22Rv1 (cell line): ENCODE measurements at regions not wholly inside any gene's neighbourhood (a gene's known extent, or its start where the extent isn't known, plus 50 kb on each side); places are given as distances from the start of the nearest gene placed in this dataset.

Experiments used
- ZFX ChIP-seq: fragments of 450-650 bp; IDR thresholded peaks from 2 replicates; pipeline ENCODE4 v1.6.1; 2017; ENCODE audit warnings: antibody characterized with exemption, borderline replicate concordance
- TF ChIP-seq, protein P1 (sequence below): fragments of 450-650 bp; IDR thresholded peaks from 2 replicates; pipeline ENCODE4 v1.5.1; 2017; ENCODE audit warnings: mild to moderate bottlenecking

DNA sequence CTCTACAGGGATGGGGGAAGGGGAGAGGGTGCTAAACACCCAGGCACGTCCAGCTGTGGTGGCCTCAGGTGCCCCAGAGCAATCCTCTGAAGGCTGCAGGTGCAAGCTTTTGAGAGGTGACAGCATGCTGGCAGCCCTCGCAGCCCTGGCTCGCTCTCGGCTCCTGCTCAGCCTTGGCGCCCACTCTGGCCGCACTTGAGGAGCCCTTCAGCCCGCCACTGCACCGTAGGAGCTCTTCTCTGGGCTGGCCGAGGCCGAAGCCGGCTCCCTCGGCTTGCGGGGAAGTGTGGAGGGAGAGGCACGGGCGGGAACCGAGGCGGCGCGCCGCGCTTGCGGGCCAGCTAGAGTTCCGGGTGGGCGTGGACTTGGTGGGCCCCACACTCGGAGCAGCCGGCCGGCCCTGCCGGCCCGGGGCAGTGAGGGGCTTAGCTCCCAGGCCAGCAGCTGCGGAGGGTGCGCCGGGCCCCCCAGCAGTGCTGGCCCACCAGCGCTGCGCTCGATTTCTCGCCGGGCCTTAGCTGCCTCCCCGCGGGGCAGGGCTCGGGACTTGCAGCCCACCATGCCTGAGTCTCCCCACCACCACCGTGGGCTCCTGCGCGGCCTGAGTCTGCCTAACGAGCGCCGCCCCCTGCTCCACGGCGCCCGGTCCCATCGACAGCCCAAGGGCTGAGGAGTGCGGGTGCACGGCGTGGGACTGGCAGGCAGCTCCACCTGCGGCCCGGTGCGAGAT is 112.1 kb downstream of the TRIM29 start:
- TF ChIP-seq, protein P1, sequence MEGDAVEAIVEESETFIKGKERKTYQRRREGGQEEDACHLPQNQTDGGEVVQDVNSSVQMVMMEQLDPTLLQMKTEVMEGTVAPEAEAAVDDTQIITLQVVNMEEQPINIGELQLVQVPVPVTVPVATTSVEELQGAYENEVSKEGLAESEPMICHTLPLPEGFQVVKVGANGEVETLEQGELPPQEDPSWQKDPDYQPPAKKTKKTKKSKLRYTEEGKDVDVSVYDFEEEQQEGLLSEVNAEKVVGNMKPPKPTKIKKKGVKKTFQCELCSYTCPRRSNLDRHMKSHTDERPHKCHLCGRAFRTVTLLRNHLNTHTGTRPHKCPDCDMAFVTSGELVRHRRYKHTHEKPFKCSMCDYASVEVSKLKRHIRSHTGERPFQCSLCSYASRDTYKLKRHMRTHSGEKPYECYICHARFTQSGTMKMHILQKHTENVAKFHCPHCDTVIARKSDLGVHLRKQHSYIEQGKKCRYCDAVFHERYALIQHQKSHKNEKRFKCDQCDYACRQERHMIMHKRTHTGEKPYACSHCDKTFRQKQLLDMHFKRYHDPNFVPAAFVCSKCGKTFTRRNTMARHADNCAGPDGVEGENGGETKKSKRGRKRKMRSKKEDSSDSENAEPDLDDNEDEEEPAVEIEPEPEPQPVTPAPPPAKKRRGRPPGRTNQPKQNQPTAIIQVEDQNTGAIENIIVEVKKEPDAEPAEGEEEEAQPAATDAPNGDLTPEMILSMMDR: no peak
- TF ChIP-seq ZFX: no peak
